Activated CD4-positive, alpha-beta T cell treated with anti-CD3 and anti-CD28 coated beads, Interleukin-2, amount 10 ng/mL, durations not matched to agents 7 days and 5 days (primary cell): ENCODE measurements at regions not wholly inside any gene's neighbourhood (a gene's known extent, or its start where the extent isn't known, plus 50 kb on each side); places are given as distances from the start of the nearest gene placed in this dataset.

Experiments
- CTCF ChIA-PET: fragments of 350-600 bp; sonication (Branson Sonifier 250); formaldehyde crosslinking; loops from one replicate; lab custom pipeline; 2021; ENCODE audit warnings: antibody characterized with exemption; lab: Charles Lee
- POLR2A ChIA-PET: fragments of 350-600 bp; sonication (Branson Sonifier 250); formaldehyde crosslinking; loops from one replicate; lab custom pipeline; 2021; ENCODE audit warnings: antibody characterized with exemption; lab: Charles Lee
- DNase-seq: peaks from one replicate; pipeline ENCODE4 v3.0.0-alpha.2; 2020
- H3K27ac Mint-ChIP-seq: one replicate; pipeline ENCODE4 v1.8.0; 2021; ENCODE audit warnings: mild to moderate bottlenecking, moderate library complexity, mixed read lengths
- H3K27me3 Mint-ChIP-seq: one replicate; pipeline ENCODE4 v1.8.0; 2021; ENCODE audit warnings: mixed read lengths
- H3K36me3 Mint-ChIP-seq: one replicate; pipeline ENCODE4 v1.8.0; 2021; ENCODE audit warnings: low read depth, mixed read lengths
- H3K4me1 Mint-ChIP-seq: one replicate; pipeline ENCODE4 v1.8.0; 2021; ENCODE audit warnings: mixed read lengths
- H3K4me3 Mint-ChIP-seq: one replicate; pipeline ENCODE4 v1.8.0; 2021; ENCODE audit warnings: mild to moderate bottlenecking, moderate library complexity, mixed read lengths
- H3K9me3 Mint-ChIP-seq: one replicate; pipeline ENCODE4 v1.8.0; 2021; ENCODE audit warnings: mixed read lengths

DNA sequence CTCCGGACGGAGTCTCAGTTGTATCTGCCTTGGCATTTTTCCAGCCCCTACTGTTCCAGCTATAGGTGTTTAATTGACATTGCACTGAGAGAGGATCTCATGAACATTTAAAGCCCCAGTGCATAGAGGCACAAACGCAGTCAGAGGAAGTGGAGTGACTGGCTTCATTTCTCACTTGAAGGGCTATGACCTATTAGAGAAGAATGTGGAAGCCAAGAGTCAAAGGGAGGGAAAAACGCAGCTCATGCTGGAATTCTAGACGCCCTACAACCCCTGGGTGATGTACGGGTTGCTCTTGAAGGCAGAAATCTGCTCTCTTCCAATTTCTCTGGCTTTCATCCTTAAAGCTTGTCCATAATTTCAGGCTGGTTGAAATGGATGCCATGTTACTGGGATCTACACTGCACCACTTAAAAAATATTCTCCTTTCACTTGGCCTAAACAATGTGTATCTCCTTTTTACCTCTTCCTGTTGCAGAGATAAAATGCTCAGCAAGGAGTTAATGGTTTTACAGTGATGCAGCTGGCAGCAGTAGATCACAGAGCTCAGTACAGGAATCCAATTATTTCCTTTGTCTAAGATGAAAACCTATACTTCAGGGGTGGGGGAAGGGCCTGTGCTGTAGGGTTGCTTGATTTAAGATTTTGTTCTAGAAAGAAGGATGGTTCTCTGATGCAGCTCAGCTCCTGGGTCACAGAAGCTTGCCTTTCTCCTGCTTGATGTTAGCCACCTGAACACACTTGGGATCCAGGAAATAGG is 61.8 kb upstream of the MAMDC2 start:
- Mint-ChIP-seq H3K4me1 (no peaks in the 10 kb centered on the region), H3K4me3 (no peak overlapping the region), H3K9me3 (no peaks in the 10 kb centered on the region), H3K27me3 (peaks cover 4% of the 10 kb centered on the region), H3K36me3 (no peaks in the 10 kb centered on the region), H3K27ac (no peak overlapping the region)
- ChIA-PET CTCF (no interaction called here), POLR2A (no interaction called here)
- DNase-seq, result no peak

DNA sequence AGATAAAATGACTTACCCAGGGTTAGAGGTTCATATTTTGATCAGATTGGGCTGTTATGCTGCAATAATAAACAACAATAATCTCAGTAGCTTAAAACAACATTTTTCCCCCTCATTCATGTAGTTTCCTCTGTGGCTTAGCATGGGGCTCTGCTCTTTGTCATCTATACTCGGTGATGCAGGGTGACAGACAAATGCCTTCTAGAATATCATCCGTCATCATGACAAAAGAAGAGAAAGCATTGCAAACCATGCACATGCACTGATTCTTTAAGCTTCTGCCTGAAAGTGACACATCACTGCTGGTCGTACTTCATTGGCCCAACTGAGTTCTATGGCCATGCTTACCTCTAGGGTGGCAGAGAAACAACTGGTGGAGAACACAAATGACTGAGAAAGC is 58.8 kb upstream of the MAMDC2 start:
- CTCF ChIA-PET, result no interaction called here
- no peaks in the 10 kb centered on the region for H3K4me1 Mint-ChIP-seq
- H3K27me3 Mint-ChIP-seq, result peaks cover 8% of the 10 kb centered on the region

DNA sequence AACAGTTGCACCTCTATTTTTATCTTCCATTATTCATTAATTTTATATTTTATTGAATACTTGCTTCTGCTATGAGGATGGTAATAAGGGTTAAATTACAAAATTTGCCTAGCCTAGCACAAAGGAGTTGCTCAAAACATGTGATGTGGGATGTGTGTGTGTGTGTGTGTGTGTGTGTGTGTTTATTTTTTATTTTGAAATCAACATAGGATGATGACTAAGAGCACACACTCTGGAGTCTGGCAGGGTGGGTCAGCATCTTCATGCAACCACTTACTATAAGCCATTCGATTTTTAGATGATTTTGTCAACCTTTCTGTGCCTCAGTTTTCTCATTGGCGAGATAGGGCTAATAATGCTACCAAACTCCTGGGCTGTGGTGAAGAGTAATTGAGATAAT is 57.7 kb upstream of the MAMDC2 start:
- DNase-seq, result no peak
- Mint-ChIP-seq H3K36me3 (no peaks in the 10 kb centered on the region), H3K27me3 (peaks cover 11% of the 10 kb centered on the region), H3K9me3 (no peaks in the 10 kb centered on the region), H3K4me1 (no peaks in the 10 kb centered on the region), H3K4me3 (no peak overlapping the region), H3K27ac (no peak overlapping the region)
- CTCF ChIA-PET, result no interaction called here
- POLR2A ChIA-PET, result no interaction called here

More for the DNA sequence above, 58.8 kb upstream of the MAMDC2 start:
- Mint-ChIP-seq H3K36me3 (no peaks in the 10 kb centered on the region), H3K4me3 (no peak overlapping the region), H3K27ac (no peak overlapping the region), H3K9me3 (no peaks in the 10 kb centered on the region)
- DNase-seq, result no peak
- POLR2A ChIA-PET, result no interaction called here

DNA sequence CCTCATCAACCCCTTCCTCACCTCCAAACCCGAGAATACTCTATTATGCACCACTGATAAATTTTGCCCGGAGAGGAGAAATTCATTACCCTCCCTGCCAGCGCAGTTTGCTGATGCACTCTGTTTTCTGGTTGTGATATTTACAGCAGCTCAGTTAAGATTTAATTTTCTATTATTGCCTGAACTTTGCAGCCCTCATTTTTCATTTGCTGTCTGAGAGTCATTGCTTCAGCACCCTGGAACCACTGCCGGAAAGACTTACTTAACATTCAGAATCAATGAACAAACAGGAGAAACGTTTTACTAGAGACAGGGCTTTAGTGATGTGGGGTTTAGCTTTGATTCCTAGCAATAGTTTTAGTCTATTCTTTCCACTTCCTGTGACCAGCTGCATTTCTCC is 56.7 kb upstream of the MAMDC2 start:
- H3K9me3 Mint-ChIP-seq, result no peaks in the 10 kb centered on the region
- H3K4me1 Mint-ChIP-seq, result no peaks in the 10 kb centered on the region
- POLR2A ChIA-PET, result no interaction called here
- peaks cover 11% of the 10 kb centered on the region for H3K27me3 Mint-ChIP-seq
- DNase-seq, result no peak
- no peak overlapping the region for H3K27ac Mint-ChIP-seq
- H3K4me3 Mint-ChIP-seq, result no peak overlapping the region
- CTCF ChIA-PET, result no interaction called here
- H3K36me3 Mint-ChIP-seq, result no peaks in the 10 kb centered on the region

DNA sequence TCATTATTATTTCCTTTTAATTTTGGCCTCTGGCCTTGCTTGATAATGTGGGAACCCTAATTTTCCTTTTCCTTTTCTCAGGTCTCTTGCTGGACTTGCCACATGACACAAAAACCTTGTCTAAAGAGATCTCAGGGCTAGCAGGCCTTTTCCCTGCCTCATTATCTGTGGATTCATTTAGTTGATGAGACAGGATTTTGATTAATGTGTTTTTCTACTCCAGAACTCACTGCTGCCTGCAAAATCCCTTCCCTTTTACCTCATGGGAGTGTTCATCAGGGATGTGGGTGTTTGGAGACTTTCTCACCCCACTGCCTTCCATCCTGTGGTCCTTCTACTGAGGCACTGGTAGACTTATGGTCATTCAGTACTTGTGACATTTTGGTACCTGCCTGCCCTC is 56.2 kb upstream of the MAMDC2 start:
- Mint-ChIP-seq H3K27me3 (peaks cover 14% of the 10 kb centered on the region), H3K4me3 (no peak overlapping the region), H3K4me1 (no peaks in the 10 kb centered on the region), H3K27ac (no peak overlapping the region), H3K9me3 (no peaks in the 10 kb centered on the region), H3K36me3 (no peaks in the 10 kb centered on the region)
- ChIA-PET CTCF (no interaction called here), POLR2A (no interaction called here)
- DNase-seq, result no peak

DNA sequence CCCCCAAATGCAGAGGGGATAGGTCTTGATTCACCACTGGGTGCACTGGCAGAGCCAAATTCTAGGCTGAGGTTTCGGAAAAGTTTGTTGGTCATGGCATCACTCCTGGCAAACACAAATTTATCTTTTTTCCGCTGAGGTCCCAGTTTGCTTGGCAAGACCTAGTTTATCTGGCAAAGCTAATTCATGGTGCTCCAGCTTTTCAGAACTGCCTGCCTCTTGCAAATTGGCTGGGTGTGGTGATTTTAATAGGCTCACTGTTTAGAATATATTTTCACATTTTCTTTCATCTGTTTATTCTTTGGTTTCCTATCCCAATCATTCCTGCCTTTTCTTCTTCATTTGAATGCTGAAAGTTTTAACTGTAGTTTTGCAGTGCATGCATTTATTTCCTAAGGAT is 50.5 kb upstream of the MAMDC2 start:
- Mint-ChIP-seq H3K27ac (no peak overlapping the region), H3K9me3 (no peaks in the 10 kb centered on the region), H3K4me1 (no peaks in the 10 kb centered on the region), H3K36me3 (no peaks in the 10 kb centered on the region), H3K4me3 (no peak overlapping the region), H3K27me3 (peaks cover 18% of the 10 kb centered on the region)
- no peak for DNase-seq
- POLR2A ChIA-PET, result no interaction called here
- CTCF ChIA-PET, result no interaction called here
